Activated CD4-positive, alpha-beta T cell treated with anti-CD3 and anti-CD28 coated beads, Interleukin-2, amount 50 U/mL, for 24 hours (primary cell): ENCODE measurements at regions not wholly inside any gene's neighbourhood (a gene's known extent, or its start where the extent isn't known, plus 50 kb on each side); places are given as distances from the start of the nearest gene placed in this dataset.

ENCODE experiments used
- DNase-seq, 2 donors: peaks; one replicate each; pipeline ENCODE4 v3.0.0-alpha.2; 2020; ENCODE audit warnings: low read depth in 1 of 2, low spot score in 1 of 2

GRCh38 chr11:119523539-119524157, 100.7 kb upstream of the THY1 start:
- DNase-seq, result no peak

GRCh38 chr11:119522609-119523008, 99.6 kb upstream of the THY1 start:
- no peak for DNase-seq

DNA sequence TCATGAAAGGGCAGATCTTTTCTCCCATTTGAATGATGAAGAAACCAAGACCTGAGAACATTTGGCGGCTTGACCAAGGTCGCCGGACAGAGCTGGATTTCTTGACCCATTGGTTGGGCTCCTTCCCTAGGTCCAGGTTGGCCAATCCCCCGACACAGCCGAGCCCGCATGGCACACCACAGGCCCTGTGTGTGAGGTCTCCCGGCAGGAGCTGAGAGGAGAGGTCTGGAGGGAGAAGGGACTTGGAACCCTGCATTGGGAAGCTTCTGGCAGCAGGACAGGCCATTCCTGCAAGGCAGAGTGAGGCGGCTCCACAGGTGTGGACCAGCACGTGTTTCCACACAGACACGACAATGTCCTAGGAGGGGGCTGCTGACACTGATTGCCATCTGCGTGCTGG, 98.6 kb upstream of the THY1 start:
- no peak for DNase-seq

DNA sequence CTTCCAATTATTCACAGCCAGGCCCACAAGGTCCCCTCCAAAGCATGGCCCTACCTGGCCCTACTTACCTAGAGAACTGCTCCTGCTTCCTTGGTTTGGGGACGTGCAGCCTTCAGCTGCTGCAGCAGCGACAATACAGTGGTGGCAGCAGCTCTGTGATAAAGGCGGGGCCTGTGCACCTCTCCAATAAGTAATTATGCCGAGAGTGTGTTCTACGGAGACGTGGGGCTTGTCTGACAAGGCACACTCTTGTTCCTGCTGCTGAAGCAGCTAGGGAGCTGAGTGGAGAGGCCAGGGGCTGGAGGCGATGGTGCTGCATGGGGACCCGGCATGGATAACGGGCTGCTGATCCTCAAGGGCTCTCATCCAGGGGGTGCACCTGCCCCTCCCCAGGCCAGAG, 98.0 kb upstream of the THY1 start:
- no peak for DNase-seq

GRCh38 chr11:119520400-119520799, 97.4 kb upstream of the THY1 start:
- no peak for DNase-seq

DNA sequence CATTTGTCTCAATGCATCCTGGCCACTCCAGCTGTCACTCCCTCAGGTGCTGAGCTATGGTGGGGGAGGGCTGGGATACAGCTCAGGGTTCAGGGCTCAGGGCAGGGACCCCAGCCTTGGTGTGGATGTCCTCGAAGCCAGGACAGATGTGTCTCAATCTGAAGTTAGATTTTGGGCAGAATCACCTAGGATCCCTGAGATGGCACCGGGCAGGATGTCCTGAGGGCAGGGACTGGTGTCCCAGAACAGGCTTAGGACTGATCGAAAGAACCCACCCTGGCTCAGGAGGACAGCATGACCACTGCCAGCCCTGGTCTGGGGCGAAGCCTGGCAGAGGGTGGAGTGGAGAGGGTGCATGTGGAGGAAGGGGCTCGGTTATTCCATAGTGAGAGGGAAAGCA, 96.8 kb upstream of the THY1 start:
- no peak for DNase-seq

GRCh38 chr11:119518746-119519730, 96.1 kb upstream of the THY1 start:
- DNase-seq, result no peak

DNA sequence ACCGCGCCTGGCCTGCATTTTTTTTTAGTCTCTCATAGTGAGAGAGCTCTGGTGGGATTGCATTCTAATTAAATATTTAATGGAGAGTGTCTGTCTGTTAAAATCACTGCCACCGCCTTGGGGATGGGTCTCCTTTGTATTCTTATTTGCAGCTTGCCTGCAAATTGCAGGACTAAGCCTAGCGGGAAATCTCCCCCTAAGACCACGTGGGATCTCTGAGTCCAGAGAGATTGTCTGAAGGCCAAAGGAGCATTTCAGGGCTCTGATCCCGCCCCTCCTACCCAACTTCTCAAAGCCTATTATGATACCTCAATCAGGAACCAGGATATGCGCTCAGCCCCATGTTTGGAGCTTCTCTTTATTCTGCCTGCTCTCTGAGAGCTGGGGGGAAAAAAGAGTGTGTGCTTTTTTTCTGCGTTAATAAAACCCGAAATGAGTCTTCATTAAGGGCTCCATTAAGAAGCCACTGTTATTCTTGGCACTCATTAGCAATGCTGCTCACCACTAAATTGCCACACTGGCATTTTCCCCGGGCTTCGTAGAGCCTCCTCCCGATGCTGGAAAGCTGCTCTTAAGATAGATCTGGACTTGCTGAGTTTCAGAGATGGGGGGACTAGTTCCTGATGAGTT, 92.9 kb upstream of the THY1 start:
- DNase-seq, result no peak

DNA sequence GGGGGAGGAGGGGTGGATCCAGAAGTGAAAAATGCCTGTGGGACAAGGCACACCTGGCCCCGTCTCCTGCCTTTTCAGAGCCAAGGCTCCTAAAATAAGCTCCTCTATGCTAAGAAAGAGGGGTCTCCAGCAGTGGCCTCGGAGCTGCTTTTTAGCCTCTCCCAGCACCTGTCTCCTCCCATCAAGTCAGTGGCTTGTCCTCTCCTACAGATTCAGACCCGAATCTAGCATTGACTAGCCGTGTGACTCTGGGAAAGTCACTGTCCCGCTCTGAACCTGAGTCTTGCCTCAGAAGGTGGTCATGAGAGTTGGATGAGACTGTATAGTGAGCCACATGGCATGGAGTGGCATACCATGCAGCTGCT, 90.8 kb upstream of the THY1 start:
- no peak for DNase-seq

DNA sequence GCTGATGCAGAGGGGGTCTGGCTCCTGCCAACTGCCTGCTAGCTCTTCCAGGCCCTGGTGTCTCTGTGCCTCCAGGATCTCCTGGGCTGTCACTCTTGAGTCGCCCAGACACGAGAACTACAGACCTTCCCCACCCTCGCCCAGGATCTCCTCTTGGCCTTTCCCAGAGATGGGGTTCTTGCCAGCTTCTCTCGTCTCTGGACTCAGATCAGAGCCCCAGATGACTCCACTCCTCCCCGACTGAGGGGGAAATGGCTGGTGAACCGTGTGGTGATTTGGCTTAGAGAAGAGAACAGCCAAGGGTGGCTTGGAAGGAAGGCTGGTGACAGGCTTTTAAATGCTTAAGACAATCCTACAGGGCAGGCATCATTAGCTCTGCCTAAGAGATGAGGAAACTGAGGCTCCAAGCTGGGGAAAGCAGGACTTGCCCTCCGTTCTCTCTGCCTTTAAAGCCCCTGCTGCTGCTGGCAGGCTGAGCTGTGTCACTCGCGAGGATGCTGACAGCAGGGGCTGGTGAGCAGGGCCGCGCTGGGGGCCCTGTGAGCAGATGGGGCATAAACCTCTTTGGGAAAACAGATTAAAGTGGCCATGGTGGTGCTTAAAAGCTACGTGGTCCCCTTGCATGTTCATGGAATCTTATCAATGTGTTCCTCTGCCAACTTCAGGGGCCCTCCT, 90.3 kb upstream of the THY1 start:
- DNase-seq, result no peak

GRCh38 chr11:119512369-119512768, 89.4 kb upstream of the THY1 start:
- DNase-seq, result no peak

DNA sequence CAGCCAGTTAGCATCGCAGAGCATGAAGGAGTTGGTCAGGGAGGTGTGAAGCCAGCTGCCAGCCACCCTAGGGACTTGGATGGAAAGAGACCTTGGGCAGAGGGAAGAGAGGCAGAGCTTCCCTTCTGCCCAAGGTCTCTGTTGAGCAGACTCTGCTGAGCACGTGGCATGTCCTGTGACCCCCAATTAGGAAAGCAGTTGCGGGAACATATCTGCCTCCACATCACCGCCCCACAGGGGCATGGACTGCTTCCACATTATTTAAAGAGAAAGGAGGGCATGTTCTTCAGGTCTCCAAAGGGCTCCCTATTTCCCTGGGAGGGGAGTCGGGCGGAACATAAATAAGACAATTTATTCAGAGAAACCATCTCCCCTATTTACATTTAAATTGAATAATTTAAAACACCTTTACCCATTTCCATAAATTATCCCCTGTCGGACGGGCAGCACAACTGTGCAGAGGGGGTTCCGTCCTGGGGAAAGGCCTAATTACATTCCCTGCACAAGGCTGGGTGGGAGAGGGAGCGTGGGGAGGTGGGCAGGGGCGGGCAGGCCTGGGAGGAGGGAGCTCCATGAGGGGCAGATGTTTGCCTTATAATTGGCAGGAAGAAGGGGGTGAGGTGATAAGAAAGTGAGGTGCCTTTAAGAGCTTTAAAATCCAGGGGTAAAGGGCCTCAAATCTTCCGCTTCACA, 88.8 kb upstream of the THY1 start:
- DNase-seq, result no peak

- no peak for DNase-seq
Measured at GRCh38 chr11:119509969-119510401, 87.0 kb upstream of the THY1 start.

DNA sequence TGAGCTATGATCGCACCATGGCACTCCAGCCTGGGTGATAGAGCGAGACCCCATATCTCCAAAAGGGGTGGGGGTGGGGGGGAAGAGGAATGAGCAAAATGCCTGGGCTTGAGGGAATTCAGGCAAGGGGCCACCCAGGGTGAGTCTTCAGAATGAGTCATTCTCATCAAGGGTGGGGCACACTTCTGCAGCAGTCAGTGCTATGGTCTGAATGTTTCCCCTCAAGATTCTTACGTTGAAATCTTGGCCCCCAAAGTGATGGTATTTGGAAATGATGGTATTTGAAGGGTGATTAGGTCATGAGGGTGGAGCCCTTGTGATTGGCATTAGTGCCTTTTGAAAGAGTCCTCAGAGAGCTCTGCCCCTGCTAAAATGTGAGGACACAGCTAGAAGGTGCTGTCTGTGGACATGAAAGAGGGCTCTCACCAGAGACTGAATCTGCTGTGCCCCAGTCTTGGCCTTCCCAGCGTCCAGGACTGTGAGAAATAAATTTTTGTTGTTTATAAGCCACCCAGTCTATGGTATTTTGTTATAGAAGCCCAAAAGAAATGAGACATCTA, 86.4 kb upstream of the THY1 start:
- DNase-seq, result no peak

- no peak for DNase-seq
Measured at GRCh38 chr11:119506436-119506835, 83.5 kb upstream of the THY1 start.

DNA sequence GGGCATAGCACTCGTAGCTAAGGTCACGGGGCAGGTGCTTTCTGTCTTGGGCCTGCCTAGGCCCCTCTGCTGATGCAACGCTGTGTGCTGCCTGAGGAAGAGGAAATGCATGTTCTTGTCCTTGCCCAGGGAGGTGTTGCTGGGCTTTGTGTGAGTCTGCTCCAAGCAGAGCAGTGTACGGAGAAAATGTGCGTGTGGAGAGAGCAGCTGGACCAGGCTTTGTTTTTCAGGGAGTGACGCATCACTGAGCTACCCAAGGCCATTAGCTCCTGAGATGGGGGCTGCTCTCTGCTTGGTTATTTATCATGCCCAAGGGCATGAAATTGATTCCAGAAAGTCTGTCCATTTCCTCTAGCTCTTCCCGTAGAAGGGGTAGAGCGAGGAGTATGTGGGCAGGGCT, 82.9 kb upstream of the THY1 start:
- DNase-seq, result no peak

- no peak for DNase-seq
Measured at GRCh38 chr11:119505071-119505470, 82.1 kb upstream of the THY1 start.

- DNase-seq, result no peak
Measured at GRCh38 chr11:119504371-119504770, 81.4 kb upstream of the THY1 start.

DNA sequence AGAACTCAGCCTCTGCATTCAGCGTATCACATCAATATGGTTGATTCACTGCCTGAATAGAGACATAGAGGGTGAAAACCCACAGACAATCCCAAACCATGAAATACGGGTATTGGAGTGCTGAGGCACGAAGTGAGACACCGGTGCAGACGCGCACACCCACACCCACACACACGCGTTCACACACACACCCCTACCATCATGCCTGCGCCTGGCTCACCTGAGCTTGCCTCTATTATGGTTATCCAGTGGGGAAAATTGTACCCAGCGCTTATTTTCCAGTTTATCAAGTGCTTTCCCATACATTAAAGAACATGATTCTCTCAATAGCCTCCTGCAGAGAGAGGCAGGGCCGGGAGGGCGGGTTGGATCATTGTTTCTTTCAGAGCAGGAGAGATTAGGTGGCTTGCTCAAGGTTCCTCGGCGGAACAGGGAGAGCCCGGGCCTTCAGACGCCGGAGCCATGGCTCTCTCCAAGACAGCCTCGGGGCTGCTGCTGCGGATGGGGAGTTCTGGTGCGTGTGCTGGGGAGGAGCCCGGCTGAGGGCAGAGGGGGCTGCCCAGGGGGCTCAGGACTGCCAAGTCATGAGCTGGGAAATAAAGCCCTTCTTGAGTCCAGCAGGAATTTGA, 78.9 kb upstream of the THY1 start:
- no peak for DNase-seq

DNA sequence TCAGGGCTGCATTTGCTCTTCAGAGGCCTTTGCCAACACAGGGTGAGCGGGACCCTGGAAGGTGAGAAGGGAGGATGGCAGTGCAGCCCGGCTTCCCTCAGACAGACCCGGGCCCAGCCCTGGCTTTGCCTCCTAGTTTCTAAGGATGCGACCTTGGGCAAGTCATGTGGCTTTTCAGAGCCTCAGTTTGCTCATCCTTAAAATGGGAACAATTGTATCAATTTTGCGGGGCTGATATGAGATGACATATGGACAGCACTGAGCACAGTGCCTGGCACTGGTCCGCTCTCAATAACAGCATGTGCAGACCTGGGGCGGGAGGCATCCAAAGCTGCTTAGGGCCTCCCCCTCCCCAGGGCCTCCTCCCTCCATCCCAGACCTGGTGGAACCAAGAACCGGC, 74.7 kb upstream of the THY1 start:
- DNase-seq, result no peak
